Peyer's patch (tissue), 4 donors: ENCODE measurements at regions not wholly inside any gene's neighbourhood (a gene's known extent, or its start where the extent isn't known, plus 50 kb on each side); places are given as distances from the start of the nearest gene placed in this dataset.

Source experiments
- POLR2A ChIP-seq, 2 donors: fragments of 450-650 bp; IDR thresholded peaks; one replicate each; pipeline ENCODE4 v1.5.1; 2017; ENCODE audit warnings: antibody characterized with exemption in 2 of 2, mild to moderate bottlenecking in 2 of 2, moderate library complexity in 2 of 2
- TF ChIP-seq, protein P1 (sequence below), 6 experiments: fragments of 450-650 bp in 4 of 6; fragments of 200-600 bp in 2 of 6; sonication (generic) in 1 of 6; IDR thresholded peaks; one replicate each; pipeline ENCODE4 v1.5.1; 2017 to 2019; ENCODE audit warnings: antibody characterized with exemption in 6 of 6, mild to moderate bottlenecking in 3 of 6, moderate library complexity in 1 of 6

GRCh38 chr5:147044572-147045273, 166.2 kb upstream of the PPP2R2B start:
- no peak for TF ChIP-seq POLR2A (IDR thresholded peaks at IDR 0.05)
- TF ChIP-seq, protein P1, sequence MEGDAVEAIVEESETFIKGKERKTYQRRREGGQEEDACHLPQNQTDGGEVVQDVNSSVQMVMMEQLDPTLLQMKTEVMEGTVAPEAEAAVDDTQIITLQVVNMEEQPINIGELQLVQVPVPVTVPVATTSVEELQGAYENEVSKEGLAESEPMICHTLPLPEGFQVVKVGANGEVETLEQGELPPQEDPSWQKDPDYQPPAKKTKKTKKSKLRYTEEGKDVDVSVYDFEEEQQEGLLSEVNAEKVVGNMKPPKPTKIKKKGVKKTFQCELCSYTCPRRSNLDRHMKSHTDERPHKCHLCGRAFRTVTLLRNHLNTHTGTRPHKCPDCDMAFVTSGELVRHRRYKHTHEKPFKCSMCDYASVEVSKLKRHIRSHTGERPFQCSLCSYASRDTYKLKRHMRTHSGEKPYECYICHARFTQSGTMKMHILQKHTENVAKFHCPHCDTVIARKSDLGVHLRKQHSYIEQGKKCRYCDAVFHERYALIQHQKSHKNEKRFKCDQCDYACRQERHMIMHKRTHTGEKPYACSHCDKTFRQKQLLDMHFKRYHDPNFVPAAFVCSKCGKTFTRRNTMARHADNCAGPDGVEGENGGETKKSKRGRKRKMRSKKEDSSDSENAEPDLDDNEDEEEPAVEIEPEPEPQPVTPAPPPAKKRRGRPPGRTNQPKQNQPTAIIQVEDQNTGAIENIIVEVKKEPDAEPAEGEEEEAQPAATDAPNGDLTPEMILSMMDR (IDR thresholded peaks at IDR 0.05) = no peak
